GM12878 (cell line): ENCODE measurements at regions not wholly inside any gene's neighbourhood (a gene's known extent, or its start where the extent isn't known, plus 50 kb on each side); places are given as distances from the start of the nearest gene placed in this dataset.

Experiments
- BRCA1 ChIP-seq: IDR thresholded peaks from 2 replicates; pipeline ENCODE4 v1.6.1; 2011; ENCODE audit warnings: low read depth, low read length, improper control_type of control experiment
- CHD4 ChIP-seq: fragments of 200-600 bp; sonication (generic); IDR thresholded peaks from 2 replicates; pipeline ENCODE4 v1.6.1; 2016; ENCODE audit warnings: mild to moderate bottlenecking
- FOS ChIP-seq: IDR thresholded peaks from 3 replicates; pipeline ENCODE4 v1.6.1; 2011; ENCODE audit warnings: borderline replicate concordance; ENCODE audit not compliant: insufficient read length; ENCODE audit errors: extremely low read depth
- KAT2A ChIP-seq: conservative IDR thresholded peaks from 2 replicates; pipeline ENCODE4 v1.6.1; 2011; ENCODE audit warnings: low read depth, low read length; ENCODE audit not compliant: control insufficient read depth
- MLLT1 ChIP-seq: fragments of 450-650 bp; IDR thresholded peaks from 2 replicates; pipeline ENCODE4 v1.6.1; 2016; ENCODE audit warnings: mild to moderate bottlenecking
- RAD51 ChIP-seq: fragments of 450-650 bp; IDR thresholded peaks from 2 replicates; pipeline ENCODE4 v1.6.1; 2016; ENCODE audit warnings: moderate library complexity, mild to moderate bottlenecking, inconsistent platforms
- ZNF384 ChIP-seq: IDR thresholded peaks from 2 replicates; pipeline ENCODE4 v1.6.1; 2012; ENCODE audit warnings: low read depth, mild to moderate bottlenecking, low read length, improper control_type of control experiment, borderline replicate concordance
- TF ChIP-seq, protein P1 (sequence below): fragments of 450-650 bp; IDR thresholded peaks from 2 replicates; pipeline ENCODE4 v1.6.1; 2016; ENCODE audit warnings: mild to moderate bottlenecking, moderate library complexity, borderline replicate concordance
- TF ChIP-seq, protein P2 (sequence below): fragments of 450-650 bp; IDR thresholded peaks from 2 replicates; pipeline ENCODE4 v1.6.1; 2017; ENCODE audit warnings: borderline replicate concordance
- TF ChIP-seq, protein P3 (sequence below): fragments of 450-650 bp; IDR thresholded peaks from 2 replicates; pipeline ENCODE4 v1.6.1; 2018; ENCODE audit warnings: borderline replicate concordance, mild to moderate bottlenecking; ENCODE audit not compliant: partially characterized antibody
- TF ChIP-seq, protein P4 (sequence below): fragments of 450-650 bp; IDR thresholded peaks from 2 replicates; pipeline ENCODE4 v1.6.1; 2017; ENCODE audit warnings: mild to moderate bottlenecking, moderate library complexity

- TF ChIP-seq, protein P1, sequence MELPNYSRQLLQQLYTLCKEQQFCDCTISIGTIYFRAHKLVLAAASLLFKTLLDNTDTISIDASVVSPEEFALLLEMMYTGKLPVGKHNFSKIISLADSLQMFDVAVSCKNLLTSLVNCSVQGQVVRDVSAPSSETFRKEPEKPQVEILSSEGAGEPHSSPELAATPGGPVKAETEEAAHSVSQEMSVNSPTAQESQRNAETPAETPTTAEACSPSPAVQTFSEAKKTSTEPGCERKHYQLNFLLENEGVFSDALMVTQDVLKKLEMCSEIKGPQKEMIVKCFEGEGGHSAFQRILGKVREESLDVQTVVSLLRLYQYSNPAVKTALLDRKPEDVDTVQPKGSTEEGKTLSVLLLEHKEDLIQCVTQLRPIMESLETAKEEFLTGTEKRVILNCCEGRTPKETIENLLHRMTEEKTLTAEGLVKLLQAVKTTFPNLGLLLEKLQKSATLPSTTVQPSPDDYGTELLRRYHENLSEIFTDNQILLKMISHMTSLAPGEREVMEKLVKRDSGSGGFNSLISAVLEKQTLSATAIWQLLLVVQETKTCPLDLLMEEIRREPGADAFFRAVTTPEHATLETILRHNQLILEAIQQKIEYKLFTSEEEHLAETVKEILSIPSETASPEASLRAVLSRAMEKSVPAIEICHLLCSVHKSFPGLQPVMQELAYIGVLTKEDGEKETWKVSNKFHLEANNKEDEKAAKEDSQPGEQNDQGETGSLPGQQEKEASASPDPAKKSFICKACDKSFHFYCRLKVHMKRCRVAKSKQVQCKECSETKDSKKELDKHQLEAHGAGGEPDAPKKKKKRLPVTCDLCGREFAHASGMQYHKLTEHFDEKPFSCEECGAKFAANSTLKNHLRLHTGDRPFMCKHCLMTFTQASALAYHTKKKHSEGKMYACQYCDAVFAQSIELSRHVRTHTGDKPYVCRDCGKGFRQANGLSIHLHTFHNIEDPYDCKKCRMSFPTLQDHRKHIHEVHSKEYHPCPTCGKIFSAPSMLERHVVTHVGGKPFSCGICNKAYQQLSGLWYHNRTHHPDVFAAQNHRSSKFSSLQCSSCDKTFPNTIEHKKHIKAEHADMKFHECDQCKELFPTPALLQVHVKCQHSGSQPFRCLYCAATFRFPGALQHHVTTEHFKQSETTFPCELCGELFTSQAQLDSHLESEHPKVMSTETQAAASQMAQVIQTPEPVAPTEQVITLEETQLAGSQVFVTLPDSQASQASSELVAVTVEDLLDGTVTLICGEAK = no peak
- TF ChIP-seq, protein P2, sequence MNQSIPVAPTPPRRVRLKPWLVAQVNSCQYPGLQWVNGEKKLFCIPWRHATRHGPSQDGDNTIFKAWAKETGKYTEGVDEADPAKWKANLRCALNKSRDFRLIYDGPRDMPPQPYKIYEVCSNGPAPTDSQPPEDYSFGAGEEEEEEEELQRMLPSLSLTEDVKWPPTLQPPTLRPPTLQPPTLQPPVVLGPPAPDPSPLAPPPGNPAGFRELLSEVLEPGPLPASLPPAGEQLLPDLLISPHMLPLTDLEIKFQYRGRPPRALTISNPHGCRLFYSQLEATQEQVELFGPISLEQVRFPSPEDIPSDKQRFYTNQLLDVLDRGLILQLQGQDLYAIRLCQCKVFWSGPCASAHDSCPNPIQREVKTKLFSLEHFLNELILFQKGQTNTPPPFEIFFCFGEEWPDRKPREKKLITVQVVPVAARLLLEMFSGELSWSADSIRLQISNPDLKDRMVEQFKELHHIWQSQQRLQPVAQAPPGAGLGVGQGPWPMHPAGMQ = no peak
- TF ChIP-seq KAT2A (no peak), BRCA1 (no peak), ZNF384 (no peak), MLLT1 (no peak), FOS (no peak), RAD51 (no peak), CHD4 (no peak)
- TF ChIP-seq, protein P3, sequence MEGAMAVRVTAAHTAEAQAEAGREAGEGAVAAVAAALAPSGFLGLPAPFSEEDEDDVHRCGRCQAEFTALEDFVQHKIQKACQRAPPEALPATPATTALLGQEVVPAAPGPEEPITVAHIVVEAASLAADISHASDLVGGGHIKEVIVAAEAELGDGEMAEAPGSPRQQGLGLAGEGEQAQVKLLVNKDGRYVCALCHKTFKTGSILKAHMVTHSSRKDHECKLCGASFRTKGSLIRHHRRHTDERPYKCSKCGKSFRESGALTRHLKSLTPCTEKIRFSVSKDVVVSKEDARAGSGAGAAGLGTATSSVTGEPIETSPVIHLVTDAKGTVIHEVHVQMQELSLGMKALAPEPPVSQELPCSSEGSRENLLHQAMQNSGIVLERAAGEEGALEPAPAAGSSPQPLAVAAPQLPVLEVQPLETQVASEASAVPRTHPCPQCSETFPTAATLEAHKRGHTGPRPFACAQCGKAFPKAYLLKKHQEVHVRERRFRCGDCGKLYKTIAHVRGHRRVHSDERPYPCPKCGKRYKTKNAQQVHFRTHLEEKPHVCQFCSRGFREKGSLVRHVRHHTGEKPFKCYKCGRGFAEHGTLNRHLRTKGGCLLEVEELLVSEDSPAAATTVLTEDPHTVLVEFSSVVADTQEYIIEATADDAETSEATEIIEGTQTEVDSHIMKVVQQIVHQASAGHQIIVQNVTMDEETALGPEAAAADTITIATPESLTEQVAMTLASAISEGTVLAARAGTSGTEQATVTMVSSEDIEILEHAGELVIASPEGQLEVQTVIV = no peak
- TF ChIP-seq, protein P4, sequence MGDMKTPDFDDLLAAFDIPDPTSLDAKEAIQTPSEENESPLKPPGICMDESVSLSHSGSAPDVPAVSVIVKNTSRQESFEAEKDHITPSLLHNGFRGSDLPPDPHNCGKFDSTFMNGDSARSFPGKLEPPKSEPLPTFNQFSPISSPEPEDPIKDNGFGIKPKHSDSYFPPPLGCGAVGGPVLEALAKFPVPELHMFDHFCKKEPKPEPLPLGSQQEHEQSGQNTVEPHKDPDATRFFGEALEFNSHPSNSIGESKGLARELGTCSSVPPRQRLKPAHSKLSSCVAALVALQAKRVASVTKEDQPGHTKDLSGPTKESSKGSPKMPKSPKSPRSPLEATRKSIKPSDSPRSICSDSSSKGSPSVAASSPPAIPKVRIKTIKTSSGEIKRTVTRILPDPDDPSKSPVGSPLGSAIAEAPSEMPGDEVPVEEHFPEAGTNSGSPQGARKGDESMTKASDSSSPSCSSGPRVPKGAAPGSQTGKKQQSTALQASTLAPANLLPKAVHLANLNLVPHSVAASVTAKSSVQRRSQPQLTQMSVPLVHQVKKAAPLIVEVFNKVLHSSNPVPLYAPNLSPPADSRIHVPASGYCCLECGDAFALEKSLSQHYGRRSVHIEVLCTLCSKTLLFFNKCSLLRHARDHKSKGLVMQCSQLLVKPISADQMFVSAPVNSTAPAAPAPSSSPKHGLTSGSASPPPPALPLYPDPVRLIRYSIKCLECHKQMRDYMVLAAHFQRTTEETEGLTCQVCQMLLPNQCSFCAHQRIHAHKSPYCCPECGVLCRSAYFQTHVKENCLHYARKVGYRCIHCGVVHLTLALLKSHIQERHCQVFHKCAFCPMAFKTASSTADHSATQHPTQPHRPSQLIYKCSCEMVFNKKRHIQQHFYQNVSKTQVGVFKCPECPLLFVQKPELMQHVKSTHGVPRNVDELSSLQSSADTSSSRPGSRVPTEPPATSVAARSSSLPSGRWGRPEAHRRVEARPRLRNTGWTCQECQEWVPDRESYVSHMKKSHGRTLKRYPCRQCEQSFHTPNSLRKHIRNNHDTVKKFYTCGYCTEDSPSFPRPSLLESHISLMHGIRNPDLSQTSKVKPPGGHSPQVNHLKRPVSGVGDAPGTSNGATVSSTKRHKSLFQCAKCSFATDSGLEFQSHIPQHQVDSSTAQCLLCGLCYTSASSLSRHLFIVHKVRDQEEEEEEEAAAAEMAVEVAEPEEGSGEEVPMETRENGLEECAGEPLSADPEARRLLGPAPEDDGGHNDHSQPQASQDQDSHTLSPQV = no peak
These were observed 405.3 kb downstream of the PCDH7 start (continued) for GRCh38 chr4:31125496-31125895.
